CD14-positive monocyte (primary cell): ENCODE measurements at regions not wholly inside any gene's neighbourhood (a gene's known extent, or its start where the extent isn't known, plus 50 kb on each side); places are given as distances from the start of the nearest gene placed in this dataset.

Experiments used
- DNase-seq, 3 donors: peaks; one replicate each; pipeline ENCODE4 v3.0.0-alpha.2; 2011 to 2022
- H2AFZ ChIP-seq: 2 replicates; pipeline ENCODE4 v1.6.0; 2012; ENCODE audit warnings: mild to moderate bottlenecking, low read depth, low read length, inconsistent platforms; ENCODE audit not compliant: insufficient read depth, poor library complexity, severe bottlenecking
- H3K27ac ChIP-seq, 2 donors: 1 replicate in 1 of 2; 2 replicates in 1 of 2; pipeline ENCODE4 v1.5.1; 2012 to 2013; ENCODE audit warnings: low read length in 2 of 2, control low read depth in 1 of 2, inconsistent platforms in 1 of 2, low read depth in 1 of 2, mild to moderate bottlenecking in 1 of 2
- H3K27me3 ChIP-seq, 2 donors: one replicate each; pipeline versions ENCODE4 v1.6.0 to v1.6.1; 2011 to 2013; ENCODE audit warnings: low read length in 2 of 2; ENCODE audit not compliant: control insufficient read depth in 2 of 2, insufficient read depth in 2 of 2
- H3K36me3 ChIP-seq, 2 donors: replicated peaks in 1 of 2; 1 replicate in 1 of 2; 2 replicates in 1 of 2; pipeline versions ENCODE4 v1.5.1 to v1.6.1; 2012 to 2013; ENCODE audit warnings: low read length in 2 of 2, control low read depth in 1 of 2, inconsistent platforms in 1 of 2, mild to moderate bottlenecking in 1 of 2; ENCODE audit not compliant: insufficient read depth in 2 of 2, control insufficient read depth in 1 of 2
- H3K4me1 ChIP-seq, 2 donors: 1 replicate in 1 of 2; 2 replicates in 1 of 2; pipeline versions ENCODE4 v1.5.1 to v1.6.1; 2012 to 2013; ENCODE audit warnings: low read length in 2 of 2, control low read depth in 1 of 2, inconsistent platforms in 1 of 2, mild to moderate bottlenecking in 1 of 2, moderate library complexity in 1 of 2; ENCODE audit not compliant: insufficient read depth in 2 of 2, control insufficient read depth in 1 of 2
- H3K4me2 ChIP-seq: replicated peaks from 2 replicates; pipeline ENCODE3; 2012; ENCODE audit warnings: low read length, moderate library complexity, mild to moderate bottlenecking; ENCODE audit not compliant: poor library complexity, severe bottlenecking; ENCODE audit errors: extremely low read depth
- H3K4me3 ChIP-seq, 3 experiments: fragments of 200-600 bp in 1 of 3; sonication (generic) in 1 of 3; replicated peaks in 1 of 3; 1 replicate in 2 of 3; 2 replicates in 1 of 3; pipeline ENCODE4 v1.5.1; 2011 to 2013; ENCODE audit warnings: low read length in 3 of 3, mild to moderate bottlenecking in 3 of 3, control low read depth in 2 of 3, low read depth in 2 of 3, inconsistent platforms in 1 of 3, moderate library complexity in 1 of 3
- H3K79me2 ChIP-seq: 2 replicates; pipeline ENCODE4 v1.6.0; 2012; ENCODE audit warnings: mild to moderate bottlenecking, control low read depth, inconsistent platforms, low read length, moderate library complexity; ENCODE audit not compliant: insufficient read depth
- H3K9ac ChIP-seq: 2 replicates; pipeline ENCODE4 v1.6.0; 2017; ENCODE audit warnings: low read length, mild to moderate bottlenecking; ENCODE audit not compliant: insufficient read depth, poor library complexity, severe bottlenecking
- H3K9me3 ChIP-seq, 2 donors: replicated peaks in 1 of 2; 1 replicate in 1 of 2; 2 replicates in 1 of 2; pipeline versions ENCODE4 v1.5.1 to v1.6.1; 2012 to 2013; ENCODE audit warnings: low read length in 2 of 2, control low read depth in 1 of 2; ENCODE audit not compliant: control insufficient read depth in 1 of 2, insufficient read depth in 1 of 2
- H4K20me1 ChIP-seq: 2 replicates; pipeline ENCODE4 v1.6.0; 2012; ENCODE audit warnings: mild to moderate bottlenecking, low read length, control low read depth, moderate library complexity; ENCODE audit not compliant: insufficient read depth
- H3K27ac Mint-ChIP-seq, 7 donors: one replicate each; pipeline ENCODE4 v1.8.0; 2020; ENCODE audit warnings: mild to moderate bottlenecking in 7 of 7, mixed read lengths in 7 of 7, moderate library complexity in 6 of 7, inconsistent platforms in 2 of 7
- H3K27me3 Mint-ChIP-seq, 3 donors: one replicate each; pipeline ENCODE4 v1.8.0; 2021 to 2022; ENCODE audit warnings: low read depth in 3 of 3, mild to moderate bottlenecking in 3 of 3, mixed read lengths in 3 of 3, moderate library complexity in 3 of 3, inconsistent platforms in 1 of 3
- H3K36me3 Mint-ChIP-seq, 2 donors: one replicate each; pipeline ENCODE4 v1.8.0; 2020; ENCODE audit warnings: mixed read lengths in 2 of 2, inconsistent platforms in 1 of 2, mild to moderate bottlenecking in 1 of 2
- H3K4me1 Mint-ChIP-seq: one replicate; pipeline ENCODE4 v1.8.0; 2020; ENCODE audit warnings: mild to moderate bottlenecking, mixed read lengths
- H3K4me3 Mint-ChIP-seq, 2 donors: one replicate each; pipeline ENCODE4 v1.8.0; 2020; ENCODE audit warnings: mild to moderate bottlenecking in 2 of 2, mixed read lengths in 2 of 2, moderate library complexity in 1 of 2
- H3K9me3 Mint-ChIP-seq, 7 donors: one replicate each; pipeline ENCODE4 v1.8.0; 2020 to 2022; ENCODE audit warnings: mixed read lengths in 7 of 7, mild to moderate bottlenecking in 6 of 7, moderate library complexity in 6 of 7, inconsistent platforms in 2 of 7
- WGBS: methylation state at CpG from one replicate; pipeline ENCODE4 v1.1.5; 2013; ENCODE audit warnings: missing lambda C conversion rate; ENCODE audit not compliant: insufficient coverage; 5-methylcytosine and 5-hydroxymethylcytosine counted together
- intact Hi-C, 2 donors: fragments of 100-400 bp; cut with micrococcal nuclease; formaldehyde crosslinking; loops; one replicate each; pipeline versions ENCODE4 v1.15.0 to v1.15.1; 2023
- TF ChIP-seq, protein P1 (sequence below): fragments of 200-600 bp; IDR thresholded peaks from one replicate; pipeline ENCODE4 v1.8.0; 2022; ENCODE audit warnings: antibody characterized with exemption, mild to moderate bottlenecking

DNA sequence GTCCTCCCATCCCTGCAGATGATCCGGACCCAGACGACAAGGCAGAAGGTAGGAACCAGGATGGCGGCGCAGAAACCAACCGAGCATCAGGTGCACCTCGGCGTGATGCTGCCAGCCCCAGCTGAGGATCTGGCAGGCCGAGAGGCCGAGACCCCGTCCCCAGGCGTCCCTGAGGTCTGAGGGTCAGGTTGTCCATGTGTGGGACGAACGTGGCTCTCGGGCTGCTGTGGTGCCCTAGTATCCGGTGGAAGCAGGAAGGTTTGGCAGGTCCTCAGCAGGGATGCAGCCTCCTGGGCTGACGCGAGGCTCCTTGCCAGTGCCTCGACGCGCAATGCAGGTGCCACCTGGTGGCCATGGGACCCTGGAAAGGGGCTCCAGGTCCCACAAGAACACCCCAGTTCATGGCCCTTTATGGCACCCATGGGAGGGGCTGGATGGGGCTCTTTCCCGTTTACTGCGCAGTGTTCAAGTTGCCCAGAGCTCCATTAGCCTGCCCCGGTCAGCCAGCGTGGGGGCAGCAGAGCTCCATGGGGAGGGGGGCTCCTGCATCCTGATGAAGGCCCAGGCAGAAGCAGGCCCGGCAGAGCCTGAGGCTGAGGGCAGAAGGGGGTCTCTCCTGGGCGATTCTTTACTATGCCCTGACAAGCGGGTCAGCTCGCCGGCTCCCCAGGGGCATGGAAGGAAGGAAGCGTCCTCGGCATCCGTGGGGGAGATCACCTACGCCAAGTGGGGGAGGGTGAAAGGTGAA lies 129.9 kb downstream of the CTTN start:
- Histone ChIP-seq H3K36me3 (no peaks in the 10 kb centered on the region), H4K20me1 (no peaks in the 10 kb centered on the region), H2AFZ (no peak overlapping the region), H3K9ac (no peak overlapping the region), H3K27me3 (no peaks in the 10 kb centered on the region), H3K4me2 (no peak overlapping the region), H3K79me2 (no peaks in the 10 kb centered on the region), H3K9me3 (no peaks in the 10 kb centered on the region), H3K27ac (no peak overlapping the region), H3K4me3 (no peak overlapping the region), H3K4me1 (no peaks in the 10 kb centered on the region)
- Mint-ChIP-seq H3K27ac (peak overlapping the region in 1 of 7 donors; percentile 70), H3K36me3 (no peaks in the 10 kb centered on the region), H3K4me1 (no peaks in the 10 kb centered on the region), H3K27me3 (peaks cover 1 to 5% (median 3%) of the 10 kb centered on the region in 3 donors), H3K4me3 (no peak overlapping the region), H3K9me3 (peaks cover 0 to 2% (median 0%) of the 10 kb centered on the region in 7 donors)
- WGBS, result 86% methylated on average over 32 of the region's 33 CpGs
- TF ChIP-seq, protein P1, sequence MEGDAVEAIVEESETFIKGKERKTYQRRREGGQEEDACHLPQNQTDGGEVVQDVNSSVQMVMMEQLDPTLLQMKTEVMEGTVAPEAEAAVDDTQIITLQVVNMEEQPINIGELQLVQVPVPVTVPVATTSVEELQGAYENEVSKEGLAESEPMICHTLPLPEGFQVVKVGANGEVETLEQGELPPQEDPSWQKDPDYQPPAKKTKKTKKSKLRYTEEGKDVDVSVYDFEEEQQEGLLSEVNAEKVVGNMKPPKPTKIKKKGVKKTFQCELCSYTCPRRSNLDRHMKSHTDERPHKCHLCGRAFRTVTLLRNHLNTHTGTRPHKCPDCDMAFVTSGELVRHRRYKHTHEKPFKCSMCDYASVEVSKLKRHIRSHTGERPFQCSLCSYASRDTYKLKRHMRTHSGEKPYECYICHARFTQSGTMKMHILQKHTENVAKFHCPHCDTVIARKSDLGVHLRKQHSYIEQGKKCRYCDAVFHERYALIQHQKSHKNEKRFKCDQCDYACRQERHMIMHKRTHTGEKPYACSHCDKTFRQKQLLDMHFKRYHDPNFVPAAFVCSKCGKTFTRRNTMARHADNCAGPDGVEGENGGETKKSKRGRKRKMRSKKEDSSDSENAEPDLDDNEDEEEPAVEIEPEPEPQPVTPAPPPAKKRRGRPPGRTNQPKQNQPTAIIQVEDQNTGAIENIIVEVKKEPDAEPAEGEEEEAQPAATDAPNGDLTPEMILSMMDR, result no peak
- no peak for DNase-seq
- intact Hi-C loops, result no loop called here

DNA sequence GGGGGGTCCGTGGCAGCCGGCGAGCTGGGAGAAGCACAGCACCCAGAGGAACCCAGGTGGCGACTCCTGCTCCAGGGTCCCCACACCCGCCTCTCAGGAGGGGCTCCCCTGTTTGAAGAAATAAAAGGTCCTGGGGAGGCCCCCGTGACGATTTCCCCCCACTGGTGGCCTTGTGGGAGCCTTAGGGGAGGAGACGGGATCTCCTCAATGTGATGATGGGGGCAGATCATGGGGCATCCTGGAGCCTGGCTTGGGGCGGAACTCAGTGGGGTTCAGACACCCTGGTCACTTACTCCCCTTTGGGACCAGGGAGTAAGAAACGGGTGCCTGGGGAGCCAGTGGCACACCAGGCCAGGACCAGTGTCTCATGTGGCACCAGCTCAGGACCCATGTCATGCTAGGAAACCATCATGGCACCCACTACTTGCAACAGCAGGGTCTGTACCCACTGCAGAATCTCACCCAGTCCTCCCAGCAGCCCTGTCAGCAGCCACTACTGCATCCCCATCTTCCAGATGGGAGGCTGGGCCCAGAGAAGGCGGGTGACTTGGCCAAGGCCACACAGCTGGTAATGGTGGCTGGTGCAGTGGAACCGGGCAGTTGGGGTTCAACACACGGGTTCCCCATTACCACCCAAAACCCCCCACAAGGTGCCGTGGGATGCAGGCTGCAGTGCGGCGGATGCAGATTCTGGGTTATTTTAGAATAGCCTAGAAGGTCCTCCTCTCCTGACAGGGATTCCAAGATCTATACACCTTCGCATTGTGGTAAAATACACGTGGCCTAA lies 130.7 kb downstream of the CTTN start:
- Mint-ChIP-seq H3K27me3 (peaks cover 1 to 5% (median 1%) of the 10 kb centered on the region in 3 donors), H3K9me3 (peaks cover 2 to 6% (median 4%) of the 10 kb centered on the region in 7 donors), H3K4me1 (no peaks in the 10 kb centered on the region), H3K4me3 (no peak overlapping the region), H3K27ac (no peak overlapping the region), H3K36me3 (no peaks in the 10 kb centered on the region)
- Histone ChIP-seq H3K4me1 (no peaks in the 10 kb centered on the region), H4K20me1 (no peaks in the 10 kb centered on the region), H3K27ac (no peak overlapping the region), H3K4me3 (no peak overlapping the region), H3K36me3 (no peaks in the 10 kb centered on the region), H3K9me3 (peaks cover 3 to 4% of the 10 kb centered on the region in 2 donors), H3K27me3 (no peaks in the 10 kb centered on the region), H2AFZ (no peak overlapping the region), H3K79me2 (no peaks in the 10 kb centered on the region), H3K4me2 (no peak overlapping the region), H3K9ac (no peak overlapping the region)
- no peak for DNase-seq
- 90% methylated on average over 9 of the region's 18 CpGs for WGBS
- TF ChIP-seq, protein P1, result no peak
- intact Hi-C loops, result no loop called here
